ENCODE measurements at regions not wholly inside any gene's neighbourhood (a gene's known extent, or its start where the extent isn't known, plus 50 kb on each side); places are given as distances from the start of the nearest gene placed in this dataset.

GRCh38 chr6:156262014-156262413 lies 515.2 kb upstream of the ARID1B start:
- TF ChIP-seq EP300 (IDR thresholded peaks at IDR 0.05) (no peak), POLR2A (IDR thresholded peaks at IDR 0.05) (no peak), CTCF (IDR thresholded peaks at IDR 0.05) (no peak)
- Histone ChIP-seq H3K27me3 (no peaks in the 10 kb centered on the region), H3K9me3 (no peaks in the 10 kb centered on the region), H3K4me1 (ENCODE audit: insufficient read depth) (no peaks in the 10 kb centered on the region), H3K4me3 (no peak overlapping the region), H3K36me3 (no peaks in the 10 kb centered on the region), H3K27ac (no peak overlapping the region)
- 70 to 82% (median 80%) methylated on average over 3 of the region's 3 CpGs for WGBS, 3 donors
- intact Hi-C loops (cut with DNase I), result no loop called here
- DNase-seq, result no peak

GRCh38 chr6:156260815-156261214 lies 516.4 kb upstream of the ARID1B start:
- Histone ChIP-seq H3K4me3 (no peak overlapping the region), H3K9me3 (no peaks in the 10 kb centered on the region), H3K27ac (no peak overlapping the region), H3K27me3 (no peaks in the 10 kb centered on the region), H3K4me1 (ENCODE audit: insufficient read depth) (no peaks in the 10 kb centered on the region), H3K36me3 (no peaks in the 10 kb centered on the region)
- DNase-seq, result no peak
- intact Hi-C loops (cut with DNase I), result no loop called here
- no peak for TF ChIP-seq POLR2A (IDR thresholded peaks at IDR 0.05)
- TF ChIP-seq CTCF (IDR thresholded peaks at IDR 0.05), result no peak
- TF ChIP-seq EP300 (IDR thresholded peaks at IDR 0.05), result no peak
- 62 to 92% (median 70%) methylated on average over 3 of the region's 3 CpGs for WGBS, 3 donors

- TF ChIP-seq POLR2A (IDR thresholded peaks at IDR 0.05) (no peak), CTCF (IDR thresholded peaks at IDR 0.05) (no peak), EP300 (IDR thresholded peaks at IDR 0.05) (no peak)
- intact Hi-C loops (cut with DNase I), result no loop called here
- WGBS, 3 donors, result 79 to 100% (median 83%) methylated on average over 3 of the region's 3 CpGs
- H3K27ac ChIP-seq, result no peak overlapping the region
- DNase-seq, result no peak
- no peaks in the 10 kb centered on the region for H3K4me1 ChIP-seq (ENCODE audit: insufficient read depth)
- no peaks in the 10 kb centered on the region for H3K36me3 ChIP-seq
- no peaks in the 10 kb centered on the region for H3K27me3 ChIP-seq
- H3K4me3 ChIP-seq, result no peak overlapping the region
- H3K9me3 ChIP-seq, result no peaks in the 10 kb centered on the region
These were observed 518.2 kb upstream of the ARID1B start for GRCh38 chr6:156258981-156259380.

- TF ChIP-seq EP300 (IDR thresholded peaks at IDR 0.05), result no peak
- no peak for TF ChIP-seq CTCF (IDR thresholded peaks at IDR 0.05)
- no peak for TF ChIP-seq POLR2A (IDR thresholded peaks at IDR 0.05)
- Histone ChIP-seq H3K4me3 (no peak overlapping the region), H3K27ac (no peak overlapping the region), H3K27me3 (no peaks in the 10 kb centered on the region), H3K9me3 (no peaks in the 10 kb centered on the region), H3K4me1 (ENCODE audit: insufficient read depth) (no peaks in the 10 kb centered on the region), H3K36me3 (no peaks in the 10 kb centered on the region)
- intact Hi-C loops (cut with DNase I), result no loop called here
- DNase-seq, result no peak
- 81 to 84% (median 84%) methylated on average over 10 of the region's 10 CpGs for WGBS, 3 donors
These were observed 521.0 kb upstream of the ARID1B start for GRCh38 chr6:156256161-156256560.

- no peaks in the 10 kb centered on the region for H3K27me3 ChIP-seq
- H3K27ac ChIP-seq, result no peak overlapping the region
- no peak overlapping the region for H3K4me3 ChIP-seq
- TF ChIP-seq EP300 (IDR thresholded peaks at IDR 0.05) (no peak), CTCF (IDR thresholded peaks at IDR 0.05) (no peak), POLR2A (IDR thresholded peaks at IDR 0.05) (no peak)
- DNase-seq, result no peak
- intact Hi-C loops (cut with DNase I), result no loop called here
- 90 to 96% (median 96%) methylated on average over 5 of the region's 5 CpGs for WGBS, 3 donors
- no peaks in the 10 kb centered on the region for H3K36me3 ChIP-seq
- no peaks in the 10 kb centered on the region for H3K4me1 ChIP-seq (ENCODE audit: insufficient read depth)
- no peaks in the 10 kb centered on the region for H3K9me3 ChIP-seq
These were observed 522.9 kb upstream of the ARID1B start for GRCh38 chr6:156254240-156254639.
